Left ventricle myocardium superior (tissue), 1 donor: ENCODE measurements at regions not wholly inside any gene's neighbourhood (a gene's known extent, or its start where the extent isn't known, plus 50 kb on each side); places are given as distances from the start of the nearest gene placed in this dataset.

ENCODE experiments used
- ATAC-seq: fragments of 200-7000 bp; cut with Tn5 transposase; one replicate; pipeline ENCODE4 v1.9.1; 2020; ENCODE audit warnings: mild to moderate bottlenecking, moderate library complexity
- DNase-seq: peaks from one replicate; pipeline ENCODE4 v3.0.0-alpha.2; 2020
- intact Hi-C: fragments of 100-400 bp; cut with micrococcal nuclease; formaldehyde crosslinking; loops from one replicate; pipeline ENCODE4 v1.11.0; 2022
- donor health status: DM: no; HTN: yes; CAD: no; lungs with severe emphysema.

DNA sequence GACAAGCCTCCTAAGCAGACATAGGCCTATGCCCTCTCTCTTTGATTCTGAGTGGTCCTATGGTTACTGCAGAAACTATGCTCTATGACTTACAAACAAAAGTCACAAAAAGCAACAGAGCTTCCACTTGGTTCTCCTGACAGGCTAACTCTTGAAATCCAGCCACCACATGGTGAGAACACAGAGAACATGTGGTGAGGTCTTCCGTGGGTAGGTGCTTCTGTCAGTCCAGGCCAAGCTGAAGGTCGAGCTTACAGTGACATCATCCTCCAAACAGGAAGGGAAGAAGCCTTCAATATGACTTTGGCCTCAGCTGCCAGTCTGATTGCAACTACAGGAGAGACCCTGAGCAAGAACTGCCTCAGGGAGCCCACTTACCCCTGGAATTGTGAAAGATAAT lies 265.5 kb downstream of the TBX18 start:
- intact Hi-C loops = no loop called here
- no peak for ATAC-seq
- no peak for DNase-seq

DNA sequence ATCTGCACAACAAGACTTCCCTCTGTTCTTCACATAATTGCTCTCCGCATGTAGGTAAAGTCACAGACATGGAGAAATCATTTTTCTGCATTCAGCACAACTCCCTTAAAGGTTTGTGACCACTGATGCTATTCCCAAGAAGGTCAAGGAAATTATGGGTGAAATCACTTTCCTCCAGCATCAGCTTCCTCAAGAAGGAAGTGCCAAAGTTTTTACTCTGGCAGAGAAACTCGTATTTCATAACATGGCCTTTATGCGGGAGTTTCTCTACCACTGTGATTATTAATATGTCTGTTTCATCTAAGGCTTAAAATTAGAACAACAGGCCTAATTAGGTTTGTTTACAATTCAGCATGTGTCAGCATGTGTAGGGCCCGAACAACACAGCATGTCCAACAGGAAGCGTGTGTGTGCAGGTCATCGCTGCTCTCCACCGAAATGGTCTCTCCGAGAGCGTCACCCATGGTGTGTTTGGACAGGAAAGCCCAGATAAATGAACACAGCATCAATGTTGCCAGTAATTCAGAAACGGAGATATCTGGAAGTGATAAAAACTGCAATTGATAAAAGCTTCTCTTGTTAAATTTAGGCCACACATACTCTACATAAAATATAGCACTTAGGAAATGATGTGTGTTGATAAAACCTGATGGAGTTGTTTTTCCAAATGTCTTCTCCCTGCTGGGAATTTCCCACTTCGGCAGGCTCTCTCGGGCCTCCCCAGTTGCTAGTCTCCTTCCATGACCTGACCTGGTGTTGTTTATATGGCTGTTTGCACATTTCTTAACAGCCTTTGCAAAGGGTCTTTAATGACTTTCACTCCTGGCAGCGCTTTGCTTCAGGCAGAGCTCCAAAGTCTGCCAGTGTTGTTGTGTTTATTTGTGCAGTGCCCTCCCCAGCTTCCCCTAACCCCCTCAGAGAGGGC lies 265.1 kb upstream of the CEP162 start:
- no peak for DNase-seq
- no peak for ATAC-seq
- intact Hi-C loops = no loop called here

DNA sequence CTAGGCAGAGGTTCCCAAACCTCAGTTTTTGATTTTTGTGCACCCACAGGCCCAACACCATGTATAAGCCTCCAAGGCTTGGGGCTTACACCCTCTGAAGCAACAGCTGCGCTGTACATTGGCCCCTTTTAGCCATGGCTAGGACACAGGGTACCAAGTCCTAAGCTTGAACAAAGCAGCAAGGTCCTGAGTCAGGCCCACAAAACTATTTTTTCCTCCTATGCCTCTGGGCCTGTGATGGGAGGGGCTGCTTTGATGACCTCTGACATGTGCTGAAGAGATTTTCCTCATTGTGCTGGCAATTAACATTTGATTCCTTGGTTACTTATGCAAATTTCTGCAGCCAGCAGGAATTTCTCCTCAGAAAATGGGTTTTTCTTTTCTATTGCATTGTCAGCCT lies 262.2 kb upstream of the CEP162 start:
- no peak for ATAC-seq
- intact Hi-C loops = no loop called here
- DNase-seq = no peak

DNA sequence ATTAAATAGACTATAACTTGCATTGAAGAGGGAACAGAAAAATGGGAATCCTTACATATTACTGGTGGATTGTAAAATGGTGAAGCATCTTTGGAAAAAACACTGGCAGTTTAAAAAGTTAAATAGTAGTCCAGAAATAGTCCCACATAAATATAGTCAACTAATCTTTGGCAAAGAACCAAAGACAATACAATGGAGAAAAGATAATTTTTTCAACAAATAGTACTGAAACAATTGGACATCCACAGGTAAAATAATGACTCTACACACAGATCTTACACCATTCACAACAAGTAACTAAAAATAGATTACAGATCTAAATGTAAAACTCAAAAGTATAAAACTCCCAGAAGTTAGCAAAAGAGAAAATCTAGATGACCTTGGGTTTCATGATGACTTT lies 259.1 kb upstream of the CEP162 start:
- intact Hi-C loops = no loop called here
- no peak for ATAC-seq
- DNase-seq = no peak

DNA sequence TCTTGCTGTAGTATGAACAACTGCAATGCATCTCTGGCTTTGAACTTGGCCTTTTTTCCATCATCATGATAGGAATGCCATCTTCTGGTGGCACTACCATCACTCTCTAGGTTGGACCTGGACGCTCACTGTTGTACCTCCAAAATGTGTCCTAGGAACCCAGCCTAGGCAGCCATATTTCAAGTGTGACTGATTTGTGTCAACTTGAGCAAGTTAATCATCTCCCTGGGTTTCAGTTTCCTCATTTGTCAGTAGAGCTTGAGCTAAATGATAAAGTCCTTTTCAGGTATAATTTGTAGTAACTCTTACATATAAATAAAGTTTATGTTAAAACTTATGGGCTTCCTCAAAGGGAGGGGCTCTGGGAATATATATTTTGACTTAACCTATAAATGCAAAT lies 241.7 kb upstream of the CEP162 start:
- intact Hi-C loops = no loop called here
- ATAC-seq (no peak), DNase-seq (no peak)

DNA sequence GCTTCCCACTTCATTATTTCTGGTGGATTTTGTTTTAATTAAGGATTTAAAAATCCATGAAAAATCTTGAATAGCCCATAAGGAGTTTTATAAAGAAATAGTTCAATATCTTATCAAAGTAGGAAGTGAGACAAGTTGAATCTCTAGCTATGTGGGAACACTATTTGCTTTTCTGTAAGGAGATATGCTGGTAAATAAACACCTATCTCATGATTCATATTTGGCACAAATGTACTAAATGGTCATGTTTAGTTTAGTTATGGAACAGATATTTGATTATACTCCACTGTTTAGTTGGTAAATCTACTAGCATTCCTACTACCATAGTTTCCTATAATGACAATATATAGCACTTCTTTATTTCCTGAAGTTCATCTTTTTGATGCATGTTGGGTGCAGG lies 239.9 kb upstream of the CEP162 start:
- no peak for DNase-seq
- no peak for ATAC-seq
- intact Hi-C loops = no loop called here

DNA sequence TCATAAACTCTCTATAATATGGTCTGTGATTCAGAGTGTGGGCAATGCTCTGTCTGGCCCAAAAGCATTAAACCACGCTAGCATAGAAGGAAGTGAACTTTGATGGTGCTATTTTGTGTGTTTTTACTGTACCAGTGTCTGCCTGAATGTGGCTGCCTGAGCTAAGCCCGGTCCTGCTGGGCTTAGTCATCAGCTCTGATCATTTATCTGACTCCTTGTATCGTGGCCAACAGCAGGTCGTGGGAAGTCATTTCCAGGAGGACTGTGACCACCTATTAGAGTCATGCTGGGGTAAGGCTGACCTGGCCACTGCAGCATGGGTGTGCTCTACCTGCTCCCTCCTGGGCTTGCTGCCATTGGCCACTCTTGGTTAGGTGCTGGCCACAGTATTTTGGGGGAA lies 239.1 kb upstream of the CEP162 start:
- ATAC-seq (no peak), DNase-seq (no peak)
- intact Hi-C loops = no loop called here

DNA sequence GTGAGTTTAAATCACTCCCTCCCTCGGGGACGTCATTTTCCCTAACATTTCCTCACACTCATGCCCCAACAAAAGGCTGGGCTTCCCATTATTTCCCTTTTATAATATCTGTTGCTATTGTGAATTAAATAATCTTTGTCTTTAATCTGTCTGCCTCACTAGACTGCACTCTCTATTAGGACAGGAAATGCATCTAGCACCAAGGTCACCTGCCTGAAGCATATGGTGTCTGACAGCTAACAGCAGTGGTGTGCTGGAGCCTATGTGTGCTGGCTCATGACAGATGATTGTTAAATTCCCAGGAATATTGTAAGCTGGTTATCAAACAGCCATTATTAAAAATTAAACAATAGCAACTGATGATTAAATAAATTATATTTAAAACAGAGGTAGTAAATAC lies 237.0 kb upstream of the CEP162 start:
- intact Hi-C loops = no loop called here
- DNase-seq (no peak), ATAC-seq (no peak)

DNA sequence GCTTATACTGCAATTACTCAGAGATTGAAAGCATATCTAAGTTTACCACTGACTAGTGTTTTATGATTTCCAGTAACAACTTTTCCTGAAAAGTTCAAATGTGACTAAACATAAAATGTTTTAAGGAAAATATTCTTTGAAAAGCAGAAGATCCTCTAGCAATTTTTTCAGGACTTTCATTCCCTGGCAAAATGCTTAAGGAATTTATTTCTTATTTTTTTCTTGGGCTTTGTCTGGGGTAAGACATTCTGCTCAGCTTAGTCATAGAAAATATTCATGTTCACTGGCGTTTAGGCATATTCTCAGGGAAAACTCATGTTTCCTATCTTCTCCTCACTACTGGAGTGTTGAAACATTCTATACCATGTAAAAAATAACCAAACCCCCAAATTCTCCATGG lies 235.3 kb upstream of the CEP162 start:
- DNase-seq (no peak), ATAC-seq (no peak)
- intact Hi-C loops = no loop called here

DNA sequence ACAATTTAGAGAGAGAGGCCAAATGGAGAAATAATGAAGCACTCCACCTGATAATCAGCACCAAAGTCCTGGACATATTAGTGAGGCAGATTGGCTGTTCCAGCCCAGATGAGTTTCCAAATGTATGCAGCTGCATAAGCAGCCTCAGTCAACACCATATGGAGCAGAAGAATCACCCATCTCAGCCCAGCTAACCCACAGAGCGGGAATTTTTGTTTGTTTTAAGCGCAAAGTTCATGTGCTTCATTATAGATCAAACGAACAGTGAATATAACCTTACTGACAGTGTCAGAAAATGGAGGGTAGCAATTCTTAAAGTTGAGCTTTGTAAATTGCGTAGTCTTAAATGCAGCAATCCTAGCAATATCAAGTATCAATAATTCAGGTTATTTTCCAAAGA lies 234.0 kb upstream of the CEP162 start:
- intact Hi-C loops = no loop called here
- ATAC-seq = no peak
- DNase-seq = no peak

DNA sequence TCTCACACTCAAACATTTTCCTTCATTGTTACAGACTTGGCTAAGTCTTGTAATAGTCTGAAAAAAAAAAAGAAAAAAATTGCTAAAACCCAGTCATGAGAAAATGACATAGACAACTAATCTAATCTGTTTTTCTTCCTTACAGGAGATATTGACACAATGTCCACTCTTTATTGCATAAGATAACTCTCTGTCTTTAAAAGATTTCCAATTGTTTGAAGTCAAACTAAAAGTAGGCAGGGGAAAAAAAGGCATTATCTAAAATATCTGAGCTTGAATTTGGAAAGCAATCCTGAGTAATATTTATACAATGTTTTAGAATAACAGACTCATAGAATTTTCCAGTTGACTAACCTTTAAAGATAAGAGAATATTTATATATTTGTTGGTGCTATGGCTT lies 233.0 kb upstream of the CEP162 start:
- DNase-seq = no peak
- intact Hi-C loops = no loop called here
- no peak for ATAC-seq

DNA sequence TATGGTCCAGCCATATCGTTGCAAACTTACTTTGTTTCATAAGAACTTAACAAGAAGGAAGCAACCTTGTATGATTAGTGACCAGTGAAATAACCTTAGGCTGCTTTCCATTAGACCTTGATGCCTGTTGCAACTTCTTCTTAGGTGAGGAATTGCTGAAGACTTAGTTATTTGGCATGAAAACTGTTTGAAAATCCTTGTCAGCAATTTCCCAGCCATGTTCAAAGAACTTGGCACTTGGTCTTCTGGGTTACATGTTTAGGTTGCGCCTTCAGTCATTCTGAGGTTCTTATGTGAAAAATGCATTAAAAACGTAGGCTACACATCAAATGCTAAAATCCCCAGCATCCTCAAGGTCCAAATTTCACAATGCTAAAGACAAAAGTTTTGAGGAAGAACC lies 232.0 kb upstream of the CEP162 start:
- ATAC-seq (no peak), DNase-seq (no peak)
- intact Hi-C loops = no loop called here

DNA sequence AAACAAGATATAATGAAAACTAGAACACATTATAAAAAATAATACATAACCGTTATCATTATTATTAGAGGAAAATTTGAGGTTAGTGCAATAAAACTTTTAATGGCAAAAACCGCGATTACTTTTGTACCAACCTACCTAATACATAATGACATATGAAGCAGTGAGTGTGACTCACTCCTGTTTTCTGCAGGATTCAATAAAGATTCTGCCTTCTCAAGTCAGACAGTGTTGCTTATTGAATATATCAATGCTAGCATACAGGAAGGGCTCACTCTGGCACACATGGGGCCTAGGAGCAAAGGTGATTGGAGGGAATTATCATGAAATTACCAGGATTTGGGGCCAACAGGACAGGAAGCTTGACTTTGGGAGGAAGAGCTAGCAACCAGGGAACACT lies 230.8 kb upstream of the CEP162 start:
- DNase-seq (no peak), ATAC-seq (no peak)
- intact Hi-C loops = no loop called here

DNA sequence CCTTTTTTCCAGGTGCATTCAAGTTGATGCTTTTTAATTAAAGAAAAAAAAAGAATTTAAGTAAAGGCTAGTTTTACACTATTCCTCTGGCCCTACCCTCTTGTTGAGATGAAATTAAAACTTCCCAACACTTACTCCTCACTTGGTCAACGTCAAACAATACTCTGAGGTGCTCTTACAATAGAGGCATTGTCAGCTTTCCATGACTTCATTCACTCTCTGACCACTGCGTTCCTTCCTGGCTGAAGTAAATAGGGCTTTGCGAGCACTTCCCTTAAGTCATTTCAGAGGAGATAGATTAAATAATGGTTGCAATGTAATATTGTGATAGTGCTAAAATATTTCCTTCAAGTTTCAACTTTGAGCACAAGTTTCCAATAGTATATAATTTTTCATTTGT lies 229.8 kb upstream of the CEP162 start:
- DNase-seq (no peak), ATAC-seq (no peak)
- intact Hi-C loops = no loop called here

DNA sequence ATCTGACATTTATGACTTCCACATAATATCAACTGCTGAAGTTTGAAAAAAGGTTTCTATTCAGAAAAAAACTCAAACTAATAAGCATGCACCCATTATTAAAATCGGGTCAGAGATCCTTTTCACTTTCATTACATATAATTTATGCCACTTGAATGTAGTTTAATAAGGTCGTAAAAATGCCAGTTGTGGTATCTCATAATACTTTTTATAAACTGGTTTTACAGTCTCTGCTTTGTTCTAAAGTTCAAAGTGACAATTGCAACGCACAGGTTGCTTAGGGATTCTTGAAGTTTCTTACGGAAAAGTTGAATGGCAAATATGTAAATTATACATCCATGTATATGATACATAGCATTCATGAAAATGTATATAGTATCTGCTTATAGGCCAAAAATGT lies 229.4 kb upstream of the CEP162 start:
- no peak for ATAC-seq
- DNase-seq = no peak
- intact Hi-C loops = no loop called here

DNA sequence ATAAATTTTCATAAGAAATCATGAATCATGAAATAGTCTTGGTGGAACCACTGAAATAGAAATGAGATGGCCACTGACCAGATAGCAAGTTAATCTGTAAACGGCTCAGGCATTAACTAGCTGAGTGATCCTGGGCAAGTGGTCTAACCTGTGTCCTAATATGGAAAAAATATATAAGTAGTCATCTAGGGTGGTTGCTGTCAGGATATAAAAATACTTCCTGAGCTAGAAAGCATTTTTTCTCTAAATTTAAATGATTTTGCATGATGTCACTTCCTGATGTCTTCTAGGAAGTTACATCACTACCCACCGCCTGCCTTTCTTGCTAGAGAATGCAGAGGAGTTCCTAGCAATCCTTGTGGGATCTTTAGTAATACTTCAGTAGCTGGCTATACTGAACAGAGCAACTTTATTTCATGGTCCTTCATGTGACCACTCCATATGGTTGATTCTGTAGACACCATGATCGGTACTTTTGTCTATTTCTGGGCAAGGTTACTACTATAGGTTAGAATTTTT lies 228.1 kb upstream of the CEP162 start:
- intact Hi-C loops = no loop called here
- DNase-seq (no peak), ATAC-seq (no peak)

DNA sequence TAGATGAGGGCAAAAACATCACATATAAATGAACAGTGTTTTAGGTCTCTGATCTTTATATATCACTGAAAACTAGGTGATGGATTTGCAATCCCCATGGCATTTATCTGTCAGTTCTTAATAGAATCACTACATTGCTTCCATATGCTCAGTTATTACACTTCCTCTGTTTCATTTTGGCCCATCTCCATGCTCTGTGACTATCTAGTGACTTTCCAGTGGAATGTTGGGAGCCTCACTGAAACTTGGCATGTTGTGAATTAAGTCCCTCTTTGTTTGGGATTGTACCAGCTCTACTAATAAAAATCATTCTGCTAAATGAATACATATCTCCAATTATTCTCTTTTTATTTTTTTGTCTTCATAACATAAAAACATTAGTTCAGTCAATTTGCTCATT lies 226.1 kb upstream of the CEP162 start:
- intact Hi-C loops = no loop called here
- ATAC-seq = no peak
- no peak for DNase-seq

DNA sequence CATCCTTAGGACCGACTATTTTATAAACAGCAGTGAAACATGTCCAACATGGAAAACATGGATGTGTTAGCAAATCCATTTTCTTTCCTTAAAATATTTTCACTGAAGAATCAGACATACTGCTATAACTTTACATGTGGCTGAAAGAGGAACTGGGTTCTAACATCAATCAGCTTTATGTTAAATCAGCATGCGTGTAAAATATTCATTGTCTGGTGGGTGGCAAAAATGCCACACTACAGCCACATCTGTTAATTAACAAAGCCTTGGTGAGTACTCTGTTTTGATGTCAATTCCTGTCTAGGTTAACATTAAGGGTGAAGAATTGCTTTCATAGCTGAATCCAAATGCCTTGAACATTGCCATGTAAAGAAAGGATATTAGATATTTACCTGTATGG lies 222.6 kb upstream of the CEP162 start:
- ATAC-seq (no peak), DNase-seq (no peak)
- intact Hi-C loops = no loop called here

DNA sequence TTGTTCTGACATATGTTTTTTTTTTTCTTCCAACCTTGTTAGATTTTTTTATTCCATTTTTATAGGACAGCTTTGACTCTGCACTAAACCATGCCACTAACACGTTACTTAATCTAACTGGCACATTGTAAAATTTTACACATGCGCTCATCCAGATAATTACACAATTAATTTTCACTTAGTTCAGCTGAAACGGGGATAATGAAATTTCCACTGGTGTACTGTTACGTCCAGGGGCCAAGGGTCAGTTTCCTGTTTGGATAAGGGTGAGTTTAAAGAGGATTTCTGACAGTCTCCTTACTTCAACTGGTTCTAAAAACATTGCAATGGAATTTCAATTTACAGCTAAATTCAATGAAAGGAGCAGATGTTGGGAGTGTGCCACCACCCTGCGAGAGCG lies 221.8 kb upstream of the CEP162 start:
- ATAC-seq (no peak), DNase-seq (no peak)
- intact Hi-C loops = no loop called here

DNA sequence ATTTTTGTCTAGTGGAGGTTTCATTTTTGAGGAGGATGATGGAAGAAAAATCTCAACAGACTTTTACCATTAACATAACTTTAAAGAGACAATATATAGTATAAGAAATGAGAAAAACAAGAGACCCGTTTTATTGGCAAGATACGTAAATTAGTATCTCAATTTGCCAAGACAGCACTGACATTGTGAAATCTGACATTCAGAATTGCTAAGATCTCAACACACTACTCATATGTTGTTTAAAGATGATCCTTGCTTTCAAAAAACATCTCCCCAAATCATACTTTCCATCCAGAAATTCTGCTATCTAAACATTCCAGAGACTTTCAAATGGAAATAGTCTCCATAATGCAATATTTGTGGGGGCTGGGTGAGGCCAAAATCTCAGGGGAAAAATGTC lies 220.9 kb upstream of the CEP162 start:
- intact Hi-C loops = no loop called here
- no peak for ATAC-seq
- DNase-seq = no peak

DNA sequence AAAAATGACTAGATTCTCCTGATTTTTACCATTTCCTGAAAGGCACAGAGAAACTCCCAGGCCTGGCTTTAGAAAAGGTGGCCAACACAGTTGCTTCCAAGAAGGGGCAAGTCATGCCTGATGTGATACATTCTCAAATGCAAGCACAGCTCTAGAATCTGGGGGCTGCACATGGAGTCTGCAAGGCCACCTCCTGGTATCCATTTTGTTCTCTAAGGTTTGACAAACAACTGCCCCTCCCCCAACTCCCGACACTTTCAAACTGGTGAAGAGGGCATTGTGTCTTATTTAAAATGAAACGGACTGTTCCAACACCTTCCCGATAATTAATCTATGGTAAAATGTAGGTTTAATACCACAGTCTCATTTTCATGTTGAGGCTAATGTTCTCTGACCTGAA lies 220.2 kb upstream of the CEP162 start:
- intact Hi-C loops = no loop called here
- ATAC-seq (no peak), DNase-seq (no peak)
